Smooth muscle cell (in vitro differentiated cells): ENCODE measurements at regions not wholly inside any gene's neighbourhood (a gene's known extent, or its start where the extent isn't known, plus 50 kb on each side); places are given as distances from the start of the nearest gene placed in this dataset.
"Not testable (repeated sequence)": the region's sequence is repeated elsewhere in the genome, so short reads cannot be mapped to it uniquely, and the experiment has no call there.

Experiments
- DNase-seq: peaks from one replicate; lab custom pipeline; 2025; ENCODE audit not compliant: unreplicated experiment; lab: John Stamatoyannopoulos, UW
- H2AFZ ChIP-seq: fragments of 200-600 bp; sonication (generic); 2 replicates; pipeline ENCODE4 v1.6.0; 2016; ENCODE audit warnings: antibody characterized with exemption, low read depth, mild to moderate bottlenecking
- H3F3A ChIP-seq: fragments of 200-600 bp; sonication (generic); 2 replicates; pipeline ENCODE4 v1.6.0; 2017; ENCODE audit warnings: antibody characterized with exemption, low read depth
- H3K27ac ChIP-seq: fragments of 200-600 bp; sonication (generic); 2 replicates; pipeline ENCODE4 v1.5.1; 2016; ENCODE audit warnings: low read depth, mild to moderate bottlenecking
- H3K27me3 ChIP-seq: fragments of 200-600 bp; sonication (generic); 2 replicates; pipeline ENCODE4 v1.6.1; 2016; ENCODE audit warnings: low read depth, mild to moderate bottlenecking
- H3K36me3 ChIP-seq: fragments of 200-600 bp; sonication (generic); 2 replicates; pipeline ENCODE4 v1.5.1; 2016; ENCODE audit warnings: low read depth
- H3K4me1 ChIP-seq: fragments of 200-600 bp; sonication (generic); 2 replicates; pipeline ENCODE4 v1.5.1; 2016; ENCODE audit warnings: low read depth
- H3K4me2 ChIP-seq: fragments of 200-600 bp; sonication (generic); 2 replicates; pipeline ENCODE4 v1.6.0; 2016; ENCODE audit warnings: mild to moderate bottlenecking
- H3K4me3 ChIP-seq: fragments of 200-600 bp; sonication (generic); 2 replicates; pipeline ENCODE4 v1.5.1; 2016; ENCODE audit warnings: mild to moderate bottlenecking
- H3K79me2 ChIP-seq: fragments of 200-600 bp; sonication (generic); 2 replicates; pipeline ENCODE4 v1.6.0; 2016; ENCODE audit warnings: low read depth, mild to moderate bottlenecking
- H3K9ac ChIP-seq: fragments of 200-600 bp; sonication (generic); 2 replicates; pipeline ENCODE4 v1.6.0; 2016; ENCODE audit warnings: low read depth
- H3K9me3 ChIP-seq: fragments of 200-600 bp; sonication (generic); replicated peaks from 2 replicates; pipeline ENCODE4 v1.5.1; 2016; ENCODE audit warnings: low read depth
- H4K20me1 ChIP-seq: fragments of 200-600 bp; sonication (generic); 2 replicates; pipeline ENCODE4 v1.6.0; 2016; ENCODE audit warnings: low read depth
- WGBS: methylation state at CpG from one replicate; pipeline ENCODE4 v1.1.7; 2016; ENCODE audit warnings: low lambda C conversion rate; 5-methylcytosine and 5-hydroxymethylcytosine counted together
- TF ChIP-seq, protein P1 (sequence below): fragments of 200-600 bp; sonication (generic); IDR thresholded peaks from 2 replicates; pipeline ENCODE4 v1.5.1; 2017; ENCODE audit warnings: borderline replicate concordance, mild to moderate bottlenecking, antibody characterized with exemption; ENCODE audit not compliant: insufficient read depth, poor library complexity, severe bottlenecking

DNA sequence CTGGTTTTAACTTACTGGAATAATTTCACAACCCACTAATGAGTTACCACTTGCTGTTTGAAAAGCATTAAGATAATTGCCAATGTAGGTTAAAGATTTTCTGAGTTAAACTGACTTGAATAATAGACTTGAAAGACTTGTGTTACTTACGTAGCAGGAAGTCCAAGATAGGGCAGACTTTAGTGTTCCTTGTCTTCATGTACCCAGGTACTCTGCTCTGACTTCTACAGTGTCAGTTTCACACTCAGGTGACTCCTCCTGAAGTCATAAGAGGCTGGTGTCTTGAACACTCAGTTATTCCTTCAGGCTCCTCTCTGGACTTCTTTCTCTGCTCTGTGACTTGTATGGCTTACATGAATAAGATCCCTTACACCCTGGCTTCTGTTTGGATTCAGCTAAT lies 76.3 kb upstream of the SGK1 start:
- H4K20me1 ChIP-seq, result no peaks in the 10 kb centered on the region
- H3K36me3 ChIP-seq, result no peaks in the 10 kb centered on the region
- no peak overlapping the region for H3K27ac ChIP-seq
- H3K79me2 ChIP-seq, result no peaks in the 10 kb centered on the region
- TF ChIP-seq, protein P1, sequence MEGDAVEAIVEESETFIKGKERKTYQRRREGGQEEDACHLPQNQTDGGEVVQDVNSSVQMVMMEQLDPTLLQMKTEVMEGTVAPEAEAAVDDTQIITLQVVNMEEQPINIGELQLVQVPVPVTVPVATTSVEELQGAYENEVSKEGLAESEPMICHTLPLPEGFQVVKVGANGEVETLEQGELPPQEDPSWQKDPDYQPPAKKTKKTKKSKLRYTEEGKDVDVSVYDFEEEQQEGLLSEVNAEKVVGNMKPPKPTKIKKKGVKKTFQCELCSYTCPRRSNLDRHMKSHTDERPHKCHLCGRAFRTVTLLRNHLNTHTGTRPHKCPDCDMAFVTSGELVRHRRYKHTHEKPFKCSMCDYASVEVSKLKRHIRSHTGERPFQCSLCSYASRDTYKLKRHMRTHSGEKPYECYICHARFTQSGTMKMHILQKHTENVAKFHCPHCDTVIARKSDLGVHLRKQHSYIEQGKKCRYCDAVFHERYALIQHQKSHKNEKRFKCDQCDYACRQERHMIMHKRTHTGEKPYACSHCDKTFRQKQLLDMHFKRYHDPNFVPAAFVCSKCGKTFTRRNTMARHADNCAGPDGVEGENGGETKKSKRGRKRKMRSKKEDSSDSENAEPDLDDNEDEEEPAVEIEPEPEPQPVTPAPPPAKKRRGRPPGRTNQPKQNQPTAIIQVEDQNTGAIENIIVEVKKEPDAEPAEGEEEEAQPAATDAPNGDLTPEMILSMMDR, result no peak
- H3K9ac ChIP-seq, result no peak overlapping the region
- no peak overlapping the region for H3K4me3 ChIP-seq
- no peak overlapping the region for H2AFZ ChIP-seq
- no peaks in the 10 kb centered on the region for H3F3A ChIP-seq
- H3K9me3 ChIP-seq, result no peaks in the 10 kb centered on the region
- no peaks in the 10 kb centered on the region for H3K27me3 ChIP-seq
- DNase-seq, result no peak
- H3K4me1 ChIP-seq, result no peaks in the 10 kb centered on the region
- 89% methylated on average over 1 of the region's 1 CpG for WGBS
- H3K4me2 ChIP-seq, result no peak overlapping the region

DNA sequence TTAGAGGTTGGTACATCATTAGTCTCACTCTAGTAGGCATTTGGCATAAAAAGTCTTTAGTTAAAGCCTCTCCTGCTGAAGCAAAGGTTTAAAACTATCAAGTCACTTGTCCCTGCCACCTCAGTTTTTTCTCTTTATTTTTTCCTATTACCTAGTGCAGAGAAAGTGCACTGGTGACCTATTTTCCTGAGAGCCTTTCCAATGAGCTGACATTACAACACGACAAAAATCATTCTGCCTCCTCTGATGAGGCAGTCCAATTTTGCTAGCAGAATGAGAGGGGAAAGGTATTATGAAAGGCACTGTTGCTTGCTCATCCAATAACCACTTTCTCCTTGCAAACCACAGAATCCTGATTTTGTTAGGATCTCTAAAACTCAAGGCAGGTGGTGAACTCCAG lies 73.3 kb upstream of the SGK1 start:
- Histone ChIP-seq H2AFZ (no peak overlapping the region), H4K20me1 (no peaks in the 10 kb centered on the region), H3K4me3 (no peak overlapping the region), H3K4me1 (no peaks in the 10 kb centered on the region), H3K79me2 (no peaks in the 10 kb centered on the region), H3K27ac (no peak overlapping the region), H3F3A (no peaks in the 10 kb centered on the region), H3K27me3 (no peaks in the 10 kb centered on the region), H3K36me3 (no peaks in the 10 kb centered on the region), H3K9me3 (no peaks in the 10 kb centered on the region), H3K4me2 (no peak overlapping the region), H3K9ac (no peak overlapping the region)
- TF ChIP-seq, protein P1, result no peak
- DNase-seq, result no peak
- WGBS, result 78% methylated on average over 1 of the region's 1 CpG

- Histone ChIP-seq H3F3A (no peaks in the 10 kb centered on the region), H3K9ac (no peak overlapping the region), H2AFZ (no peak overlapping the region), H3K79me2 (no peaks in the 10 kb centered on the region), H3K36me3 (no peaks in the 10 kb centered on the region), H3K4me1 (no peaks in the 10 kb centered on the region), H3K27ac (no peak overlapping the region), H3K4me2 (no peak overlapping the region), H3K9me3 (no peaks in the 10 kb centered on the region), H3K27me3 (no peaks in the 10 kb centered on the region), H3K4me3 (no peak overlapping the region), H4K20me1 (no peaks in the 10 kb centered on the region)
- TF ChIP-seq, protein P1, result no peak
- WGBS, result 87% methylated on average over 3 of the region's 3 CpGs
- DNase-seq, result no peak
Observed at GRCh38 chr6:134389658-134390057, 71.7 kb upstream of the SGK1 start.

DNA sequence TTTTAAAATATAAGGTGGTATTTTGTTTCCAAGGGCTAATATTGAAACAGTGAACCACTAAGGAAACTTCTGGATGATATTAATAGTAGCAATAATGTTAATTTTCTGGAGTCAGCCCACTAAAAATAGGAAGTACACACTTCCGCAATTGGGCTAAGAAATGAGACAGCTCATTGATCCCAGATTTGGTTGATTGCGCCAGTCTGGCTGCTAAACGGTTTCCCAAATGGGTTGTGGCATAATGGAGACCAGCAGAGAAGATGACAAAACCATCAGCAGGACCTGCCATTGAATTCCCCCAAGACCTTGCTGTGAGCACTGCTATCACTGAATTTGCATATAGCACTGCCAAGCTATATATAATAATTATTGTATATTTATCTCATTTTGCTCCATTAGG lies 71.2 kb upstream of the SGK1 start:
- no peaks in the 10 kb centered on the region for H3F3A ChIP-seq
- no peaks in the 10 kb centered on the region for H3K4me1 ChIP-seq
- no peaks in the 10 kb centered on the region for H3K27me3 ChIP-seq
- H3K9me3 ChIP-seq, result no peaks in the 10 kb centered on the region
- H3K4me3 ChIP-seq, result no peak overlapping the region
- H3K36me3 ChIP-seq, result no peaks in the 10 kb centered on the region
- H3K27ac ChIP-seq, result no peak overlapping the region
- no peaks in the 10 kb centered on the region for H4K20me1 ChIP-seq
- no peaks in the 10 kb centered on the region for H3K79me2 ChIP-seq
- no peak overlapping the region for H2AFZ ChIP-seq
- H3K4me2 ChIP-seq, result no peak overlapping the region
- no peak for DNase-seq
- TF ChIP-seq, protein P1, result no peak
- H3K9ac ChIP-seq, result no peak overlapping the region
- WGBS, result 98% methylated on average over 3 of the region's 3 CpGs

DNA sequence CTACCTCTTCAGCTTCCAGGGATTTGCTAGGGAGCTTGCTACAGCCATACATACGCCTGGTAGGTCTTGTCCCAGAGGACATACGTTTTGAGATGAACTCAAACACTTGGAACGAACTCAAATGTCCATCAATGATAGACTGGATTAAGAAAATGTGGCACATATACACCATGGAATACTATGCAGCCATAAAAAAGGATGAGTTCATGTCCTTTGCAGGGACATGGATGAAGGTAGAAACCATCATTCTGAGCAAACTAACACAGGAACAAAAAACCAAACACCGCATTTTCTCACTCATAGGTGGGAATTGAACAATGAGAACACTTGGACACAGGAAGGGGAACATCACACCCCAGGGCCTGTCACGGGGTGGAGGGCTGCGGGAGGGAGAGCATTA lies 68.6 kb upstream of the SGK1 start:
- H3K79me2 ChIP-seq, H3K4me1 ChIP-seq, H3K27me3 ChIP-seq, H3K9me3 ChIP-seq, H4K20me1 ChIP-seq, H3K4me2 ChIP-seq, DNase-seq, H2AFZ ChIP-seq, H3K36me3 ChIP-seq, H3K9ac ChIP-seq, H3K27ac ChIP-seq, H3F3A ChIP-seq, H3K4me3 ChIP-seq: not testable (repeated sequence)
- 85% methylated on average over 6 of the region's 6 CpGs for WGBS
